ENCODE measurements at regions not wholly inside any gene's neighbourhood (a gene's known extent, or its start where the extent isn't known, plus 50 kb on each side); places are given as distances from the start of the nearest gene placed in this dataset.

GRCh38 chr11:103623933-103624332, 412.5 kb upstream of the DDI1 start:
- TF ChIP-seq CTCF (conservative IDR thresholded peaks at IDR 0.05), result no peak
- H3K27ac ChIP-seq, result no peak overlapping the region

- no peak for TF ChIP-seq CTCF (conservative IDR thresholded peaks at IDR 0.05)
Measured at GRCh38 chr11:103624708-103625623, 411.5 kb upstream of the DDI1 start.

GRCh38 chr11:103625624-103625965, 410.8 kb upstream of the DDI1 start:
- TF ChIP-seq CTCF (conservative IDR thresholded peaks at IDR 0.05), result no peak
- no peak overlapping the region for H3K27ac ChIP-seq

More at GRCh38 chr11:103624708-103625623, 411.5 kb upstream of the DDI1 start:
- H3K27ac ChIP-seq, result no peak overlapping the region

GRCh38 chr11:103628121-103628520, 408.3 kb upstream of the DDI1 start:
- no peak overlapping the region for H3K27ac ChIP-seq
- no peak for TF ChIP-seq CTCF (conservative IDR thresholded peaks at IDR 0.05)

GRCh38 chr11:103631841-103632240, 404.6 kb upstream of the DDI1 start:
- H3K27ac ChIP-seq, result no peak overlapping the region
- TF ChIP-seq CTCF (conservative IDR thresholded peaks at IDR 0.05), result no peak

- H3K27ac ChIP-seq, result no peak overlapping the region
- no peak for TF ChIP-seq CTCF (conservative IDR thresholded peaks at IDR 0.05)
Measured at GRCh38 chr11:103633068-103633788, 403.2 kb upstream of the DDI1 start.

GRCh38 chr11:103633819-103634590, 402.4 kb upstream of the DDI1 start:
- TF ChIP-seq CTCF (conservative IDR thresholded peaks at IDR 0.05), result no peak
- no peak overlapping the region for H3K27ac ChIP-seq
